ENCODE measurements at regions not wholly inside any gene's neighbourhood (a gene's known extent, or its start where the extent isn't known, plus 50 kb on each side); places are given as distances from the start of the nearest gene placed in this dataset.
A peak's percentile ranks its signal among the peaks of the same experiment; 100 is the strongest.

GRCh38 chr3:72171946-72172345 is 387.0 kb upstream of the PROK2 start:
- no peak overlapping the region for H3K4me3 ChIP-seq

GRCh38 chr3:72171463-72171881 is 386.5 kb upstream of the PROK2 start:
- TF ChIP-seq EP300 (IDR thresholded peaks at IDR 0.05; ENCODE audit: low read depth) (no peak), POLR2A (IDR thresholded peaks at IDR 0.05) (no peak), POLR2AphosphoS5 (IDR thresholded peaks at IDR 0.05) (no peak)
- TF ChIP-seq, protein P1, sequence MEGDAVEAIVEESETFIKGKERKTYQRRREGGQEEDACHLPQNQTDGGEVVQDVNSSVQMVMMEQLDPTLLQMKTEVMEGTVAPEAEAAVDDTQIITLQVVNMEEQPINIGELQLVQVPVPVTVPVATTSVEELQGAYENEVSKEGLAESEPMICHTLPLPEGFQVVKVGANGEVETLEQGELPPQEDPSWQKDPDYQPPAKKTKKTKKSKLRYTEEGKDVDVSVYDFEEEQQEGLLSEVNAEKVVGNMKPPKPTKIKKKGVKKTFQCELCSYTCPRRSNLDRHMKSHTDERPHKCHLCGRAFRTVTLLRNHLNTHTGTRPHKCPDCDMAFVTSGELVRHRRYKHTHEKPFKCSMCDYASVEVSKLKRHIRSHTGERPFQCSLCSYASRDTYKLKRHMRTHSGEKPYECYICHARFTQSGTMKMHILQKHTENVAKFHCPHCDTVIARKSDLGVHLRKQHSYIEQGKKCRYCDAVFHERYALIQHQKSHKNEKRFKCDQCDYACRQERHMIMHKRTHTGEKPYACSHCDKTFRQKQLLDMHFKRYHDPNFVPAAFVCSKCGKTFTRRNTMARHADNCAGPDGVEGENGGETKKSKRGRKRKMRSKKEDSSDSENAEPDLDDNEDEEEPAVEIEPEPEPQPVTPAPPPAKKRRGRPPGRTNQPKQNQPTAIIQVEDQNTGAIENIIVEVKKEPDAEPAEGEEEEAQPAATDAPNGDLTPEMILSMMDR (IDR thresholded peaks at IDR 0.05) = no peak
- Histone ChIP-seq H3K9me3 (no peaks in the 10 kb centered on the region), H3K27me3 (no peaks in the 10 kb centered on the region), H3K4me3 (no peak overlapping the region), H3K4me1 (peaks cover 0 to 17% (median 3%) of the 10 kb centered on the region in 4 donors), H3K36me3 (no peaks in the 10 kb centered on the region), H3K27ac (peak overlapping the region; percentile 68 to 74 (median 72))
- intact Hi-C loops (cut with DNase I; ENCODE audit: low total_unique reads) (no loop called here), in situ Hi-C loops (cut with MboI; ENCODE audit: low pct_ligation_motif_present in 1 of 4, low pct_unique_long_range_greater_than_20kb in 1 of 4, low sequenced_read_pairs in 3 of 4) (no loop called here)
- DNase-seq = no peak
- WGBS, 2 donors (ENCODE audit: low coverage in 1 of 2) = 68 to 77% methylated on average over 6 of the region's 6 CpGs

More at GRCh38 chr3:72171946-72172345, 387.0 kb upstream of the PROK2 start:
- no peaks in the 10 kb centered on the region for H3K27me3 ChIP-seq
- no peak for TF ChIP-seq POLR2A (IDR thresholded peaks at IDR 0.05)
- no peak for TF ChIP-seq EP300 (IDR thresholded peaks at IDR 0.05; ENCODE audit: low read depth)
- TF ChIP-seq, protein P1 (IDR thresholded peaks at IDR 0.05) = no peak
- in situ Hi-C loops (cut with MboI; ENCODE audit: low pct_ligation_motif_present in 1 of 4, low pct_unique_long_range_greater_than_20kb in 1 of 4, low sequenced_read_pairs in 3 of 4) = no loop called here
- H3K9me3 ChIP-seq = no peaks in the 10 kb centered on the region
- peak overlapping the region; percentile 68 to 74 (median 72) for H3K27ac ChIP-seq
- intact Hi-C loops (cut with DNase I; ENCODE audit: low total_unique reads) = no loop called here
- no peak for DNase-seq
- WGBS, 2 donors (ENCODE audit: low coverage in 1 of 2) = 69 to 75% methylated on average over 2 to 10 of the region's 10 CpGs
- no peaks in the 10 kb centered on the region for H3K36me3 ChIP-seq
- peaks cover 3 to 21% (median 5%) of the 10 kb centered on the region in 4 donors for H3K4me1 ChIP-seq

GRCh38 chr3:72169561-72170472 is 384.9 kb upstream of the PROK2 start:
- H3K4me1 ChIP-seq = peaks cover 0 to 15% (median 3%) of the 10 kb centered on the region in 4 donors
- DNase-seq = no peak
- H3K4me3 ChIP-seq = no peak overlapping the region
- H3K27me3 ChIP-seq = no peaks in the 10 kb centered on the region
- H3K9me3 ChIP-seq = no peaks in the 10 kb centered on the region
- H3K27ac ChIP-seq = no peak overlapping the region
- intact Hi-C loops (cut with DNase I; ENCODE audit: low total_unique reads) (no loop called here), in situ Hi-C loops (cut with MboI; ENCODE audit: low pct_ligation_motif_present in 1 of 4, low pct_unique_long_range_greater_than_20kb in 1 of 4, low sequenced_read_pairs in 3 of 4) (no loop called here)
- TF ChIP-seq POLR2AphosphoS5 (IDR thresholded peaks at IDR 0.05) (no peak), EP300 (IDR thresholded peaks at IDR 0.05; ENCODE audit: low read depth) (no peak), POLR2A (IDR thresholded peaks at IDR 0.05) (no peak)
- TF ChIP-seq, protein P1 (IDR thresholded peaks at IDR 0.05) = no peak
- no peaks in the 10 kb centered on the region for H3K36me3 ChIP-seq
- 89 to 100% methylated on average over 1 to 5 of the region's 5 CpGs for WGBS, 2 donors (ENCODE audit: low coverage in 1 of 2)

GRCh38 chr3:72169120-72169519 is 384.2 kb upstream of the PROK2 start:
- no peak for DNase-seq
- Histone ChIP-seq H3K27me3 (no peaks in the 10 kb centered on the region), H3K9me3 (no peaks in the 10 kb centered on the region), H3K4me1 (peaks cover 0 to 11% (median 3%) of the 10 kb centered on the region in 4 donors), H3K4me3 (no peak overlapping the region), H3K27ac (no peak overlapping the region), H3K36me3 (no peaks in the 10 kb centered on the region)
- in situ Hi-C loops (cut with MboI; ENCODE audit: low pct_ligation_motif_present in 1 of 4, low pct_unique_long_range_greater_than_20kb in 1 of 4, low sequenced_read_pairs in 3 of 4) (no loop called here), intact Hi-C loops (cut with DNase I; ENCODE audit: low total_unique reads) (no loop called here)
- TF ChIP-seq EP300 (IDR thresholded peaks at IDR 0.05; ENCODE audit: low read depth) (no peak), POLR2A (IDR thresholded peaks at IDR 0.05) (no peak), POLR2AphosphoS5 (IDR thresholded peaks at IDR 0.05) (no peak)
- TF ChIP-seq, protein P1 (IDR thresholded peaks at IDR 0.05) = no peak

Data from transverse colon (tissue), 4 donors.